Activated CD4-positive, alpha-beta T cell treated with anti-CD3 and anti-CD28 coated beads, Interleukin-2, amount 50 U/mL, for 16 hours (primary cell): ENCODE measurements at regions not wholly inside any gene's neighbourhood (a gene's known extent, or its start where the extent isn't known, plus 50 kb on each side); places are given as distances from the start of the nearest gene placed in this dataset.
A peak's percentile ranks its signal among the peaks of the same experiment; 100 is the strongest.

ENCODE experiments used
- DNase-seq: peaks from one replicate; pipeline ENCODE4 v3.0.0-alpha.2; 2020

- no peak for DNase-seq
These were observed 84.3 kb upstream of the MTPN start for GRCh38 chr7:136061433-136061832.

- DNase-seq: no peak
These were observed 81.4 kb upstream of the MTPN start for GRCh38 chr7:136058546-136058945.

GRCh38 chr7:136057509-136057908 is 80.3 kb upstream of the MTPN start:
- no peak for DNase-seq

- DNase-seq: no peak
These were observed 79.6 kb upstream of the MTPN start for GRCh38 chr7:136056651-136057231.

- no peak for DNase-seq
These were observed 78.1 kb upstream of the MTPN start for GRCh38 chr7:136055266-136055665.

GRCh38 chr7:136053689-136054485 is 76.7 kb upstream of the MTPN start:
- DNase-seq: no peak

GRCh38 chr7:136051203-136051928 is 74.2 kb upstream of the MTPN start:
- DNase-seq: no peak

GRCh38 chr7:136050462-136050847 is 73.3 kb upstream of the MTPN start:
- no peak for DNase-seq

- DNase-seq: no peak
These were observed 72.8 kb upstream of the MTPN start for GRCh38 chr7:136049818-136050461.

- no peak for DNase-seq
These were observed 72.0 kb upstream of the MTPN start for GRCh38 chr7:136049117-136049516.

GRCh38 chr7:136046548-136046947 is 69.4 kb upstream of the MTPN start:
- no peak for DNase-seq

- no peak for DNase-seq
These were observed 68.8 kb upstream of the MTPN start for GRCh38 chr7:136045992-136046391.

- no peak for DNase-seq
These were observed 68.0 kb upstream of the MTPN start for GRCh38 chr7:136045181-136045580.

- no peak for DNase-seq
These were observed 62.6 kb upstream of the MTPN start for GRCh38 chr7:136039577-136040345.

- no peak for DNase-seq
These were observed 59.2 kb upstream of the MTPN start for GRCh38 chr7:136036336-136036735.

GRCh38 chr7:136034132-136034531 is 57.0 kb upstream of the MTPN start:
- no peak for DNase-seq

GRCh38 chr7:136033413-136034031 is 56.4 kb upstream of the MTPN start:
- DNase-seq: peak; percentile 34

GRCh38 chr7:136030867-136031318 is 53.7 kb upstream of the MTPN start:
- DNase-seq: peak; percentile 84

GRCh38 chr7:136030330-136030729 is 53.2 kb upstream of the MTPN start:
- DNase-seq: peak; percentile 27

GRCh38 chr7:136027160-136027559 is 50.0 kb upstream of the MTPN start:
- DNase-seq: no peak
